NCI-H1048 (cell line): ENCODE measurements at regions not wholly inside any gene's neighbourhood (a gene's known extent, or its start where the extent isn't known, plus 50 kb on each side); places are given as distances from the start of the nearest gene placed in this dataset.
A peak's percentile ranks its signal among the peaks of the same experiment; 100 is the strongest.

Experiments used
- DNase-seq: peaks from one replicate; lab custom pipeline; 2025; lab: John Stamatoyannopoulos, UW

DNA sequence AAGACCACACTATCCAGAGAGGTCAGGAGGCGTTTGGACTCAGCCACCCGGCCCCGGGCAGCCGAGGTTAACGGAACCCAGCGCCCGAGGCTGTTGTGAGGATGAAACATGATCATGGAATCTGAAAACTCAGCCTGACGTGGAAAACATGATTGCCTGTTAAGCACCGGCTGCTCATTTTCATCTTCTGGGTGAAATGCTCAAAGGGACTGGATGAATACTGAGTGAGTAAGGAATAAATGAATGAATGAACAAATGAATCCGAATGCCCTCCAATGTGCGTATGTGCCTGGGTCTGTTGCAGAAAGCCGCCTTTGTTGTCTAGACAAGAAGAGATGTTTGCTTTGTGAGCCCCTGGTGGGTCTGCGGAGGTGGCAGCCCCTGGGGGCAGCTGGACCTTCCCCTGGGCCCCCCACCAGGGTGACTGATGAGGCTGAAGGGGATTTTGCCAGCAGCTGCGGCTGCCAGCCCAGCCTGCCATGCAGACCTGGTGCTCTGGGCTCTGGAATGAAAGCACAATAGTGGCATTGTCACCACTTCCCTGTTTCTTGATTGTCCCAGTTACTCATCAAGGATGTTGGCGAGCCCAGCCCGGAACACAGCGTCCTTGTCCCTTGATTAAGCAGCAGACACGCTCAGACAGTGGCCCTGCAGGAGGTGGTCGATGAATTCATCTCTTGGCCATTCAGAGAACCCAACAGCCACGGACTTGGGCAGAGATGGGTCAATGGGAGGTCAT lies 211.1 kb downstream of the ANKRD60 start:
- peak; percentile 41 for DNase-seq

DNA sequence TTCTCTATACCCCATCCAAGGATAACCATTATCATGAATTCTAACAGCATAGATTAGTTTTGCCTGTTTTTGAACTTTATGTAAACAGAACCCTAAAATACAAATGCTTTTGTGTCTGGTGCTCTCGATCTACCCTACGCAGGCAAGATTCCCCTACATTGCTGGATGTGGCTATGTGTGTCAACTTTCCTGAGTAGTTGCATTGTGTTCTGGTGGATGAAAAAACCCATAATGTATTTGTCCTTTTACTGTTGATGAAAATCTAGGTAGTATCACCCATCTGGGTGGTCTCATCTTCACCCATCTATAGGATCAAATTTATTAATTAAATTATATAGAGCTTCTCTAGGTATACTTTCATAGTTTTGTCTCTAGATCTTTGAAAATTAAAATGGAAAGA lies 211.7 kb downstream of the ANKRD60 start:
- no peak for DNase-seq

DNA sequence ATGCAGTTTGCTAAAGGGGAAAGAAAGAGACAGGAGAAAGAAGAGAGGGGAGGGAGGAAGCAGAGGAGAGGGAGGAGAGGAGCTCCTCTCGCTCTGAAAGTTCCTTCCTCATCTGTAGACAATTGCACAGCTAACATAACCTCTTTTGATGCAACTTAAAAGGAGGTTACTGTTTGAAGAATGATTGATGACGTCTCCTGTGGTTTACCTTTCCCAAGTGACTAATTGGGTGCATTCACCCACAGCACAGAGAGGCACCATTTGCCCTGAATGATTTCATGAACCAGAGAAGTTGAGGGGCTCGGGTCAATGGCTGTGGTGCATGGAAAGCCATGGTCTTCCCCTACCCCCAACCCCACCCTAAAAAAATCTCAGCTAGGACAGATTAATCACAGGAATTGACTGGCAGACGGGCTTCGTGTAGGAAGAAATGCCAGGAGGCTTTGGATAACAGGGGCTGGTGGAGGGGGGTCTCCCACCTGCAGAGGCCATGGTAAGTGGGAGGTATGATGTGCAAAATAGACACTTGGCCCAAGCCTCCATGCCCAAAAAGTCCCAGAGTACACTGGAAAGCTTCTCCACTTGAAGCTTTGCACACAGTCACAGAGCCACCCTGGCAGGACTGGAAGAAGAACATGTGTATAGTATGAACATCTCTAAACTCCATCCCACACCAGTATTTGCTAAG lies 213.7 kb downstream of the ANKRD60 start:
- DNase-seq: no peak

DNA sequence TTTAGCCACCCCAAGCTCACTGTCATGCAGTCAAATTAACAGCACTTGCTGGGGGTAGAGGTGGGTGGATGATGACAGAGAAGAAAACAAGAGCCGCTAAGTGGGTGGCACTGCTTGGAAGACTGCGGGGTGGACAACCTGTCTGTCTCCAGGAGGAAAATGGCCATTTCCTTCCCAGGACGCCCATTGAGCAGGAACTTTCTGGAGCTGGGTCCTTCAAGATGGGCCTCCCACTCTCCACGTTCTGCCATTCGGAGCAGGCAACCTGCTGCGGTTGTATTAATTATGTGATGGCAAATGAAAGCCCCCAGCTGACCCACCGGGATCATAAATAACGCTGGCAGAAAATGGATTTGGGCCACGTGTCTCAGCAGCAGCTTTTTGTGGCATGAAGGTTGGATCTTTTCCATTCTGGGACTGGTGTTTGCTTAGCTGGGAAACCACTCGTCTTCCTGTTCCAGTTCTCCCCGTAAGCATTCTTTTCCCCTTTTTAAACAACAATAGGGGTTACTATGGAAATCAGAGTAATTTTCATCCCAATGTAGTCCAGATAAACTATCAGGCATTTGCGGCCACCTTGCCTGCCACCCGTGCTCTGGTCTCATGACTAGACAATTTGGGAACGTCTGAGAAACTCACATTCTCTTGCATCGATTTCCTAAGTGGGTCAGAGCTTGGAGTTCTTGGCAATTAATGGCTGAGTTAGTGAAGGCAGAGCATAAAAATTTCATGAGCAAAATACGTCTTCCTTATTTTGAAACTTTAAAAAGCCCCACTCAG lies 215.5 kb downstream of the ANKRD60 start:
- no peak for DNase-seq

DNA sequence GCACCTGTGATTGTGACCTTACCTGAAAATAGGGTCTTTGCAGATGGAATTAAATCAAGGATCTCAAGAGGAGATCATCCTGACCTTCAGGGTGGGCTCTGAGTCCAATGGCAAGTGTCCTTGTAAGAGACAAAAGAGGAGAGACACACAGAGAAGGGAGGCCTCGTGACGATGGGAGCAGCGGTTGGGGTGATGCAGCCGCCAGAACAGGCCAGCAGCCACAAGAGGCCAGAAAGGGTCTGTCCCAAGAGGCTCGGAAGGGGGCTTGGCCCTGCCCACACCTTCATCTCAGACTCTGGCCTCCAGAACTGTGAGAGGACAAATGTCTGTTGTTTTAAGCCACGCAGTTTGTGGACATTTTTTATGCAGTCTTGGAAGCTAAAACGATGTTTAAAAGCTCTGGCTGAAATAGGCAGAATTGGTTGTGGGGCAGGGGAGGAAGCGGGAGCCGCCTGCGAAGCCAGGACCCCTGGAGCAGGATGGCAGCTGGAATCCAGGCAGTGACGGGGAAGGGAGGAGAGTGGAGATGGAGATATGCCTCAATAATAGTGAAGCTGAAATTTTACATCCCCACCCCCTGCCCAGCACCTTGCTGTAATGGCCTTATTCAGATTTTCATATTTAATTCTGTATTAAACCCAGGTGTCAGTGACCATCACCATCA lies 216.4 kb downstream of the ANKRD60 start:
- no peak for DNase-seq

DNA sequence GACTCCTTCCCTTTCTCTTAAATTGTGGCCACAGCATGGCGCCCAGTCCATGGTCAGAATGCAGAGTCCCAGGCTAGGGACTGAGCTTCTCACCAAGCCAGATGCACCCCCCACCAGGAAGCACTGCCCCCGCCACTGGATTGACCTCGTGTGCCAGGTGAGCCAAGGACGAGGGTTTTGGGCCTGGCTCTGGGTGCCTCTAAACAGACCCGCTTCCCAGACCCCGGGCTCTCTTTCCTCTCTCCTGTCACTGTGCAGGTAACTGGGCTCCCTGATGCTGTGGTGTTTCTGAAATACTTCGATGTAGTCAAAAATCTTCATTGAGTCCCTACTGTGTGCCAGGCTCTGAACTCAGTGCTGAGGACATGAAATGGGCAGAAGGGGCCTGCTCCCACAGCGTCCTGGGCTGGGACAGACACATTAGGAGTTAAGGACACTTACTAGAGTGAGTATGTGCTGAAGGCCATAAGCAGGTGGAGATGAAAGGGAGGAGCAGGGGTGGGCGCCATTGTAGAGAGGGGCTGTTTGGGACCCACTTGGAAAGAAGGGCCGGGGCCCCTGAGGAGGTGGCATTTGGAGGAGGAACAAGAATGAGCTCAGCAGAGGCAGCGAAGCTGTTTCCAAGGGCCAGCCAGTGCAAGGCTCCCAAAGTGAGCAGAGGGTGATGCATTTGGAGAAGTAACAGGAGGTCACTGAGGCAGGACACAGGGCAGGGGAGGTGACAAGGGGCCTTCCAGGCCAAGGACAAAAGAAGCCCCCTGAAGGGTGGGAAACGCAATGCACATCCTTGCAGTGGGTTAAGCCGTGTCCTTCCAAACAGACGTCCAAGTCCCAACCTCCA lies 217.1 kb downstream of the ANKRD60 start:
- DNase-seq: no peak

DNA sequence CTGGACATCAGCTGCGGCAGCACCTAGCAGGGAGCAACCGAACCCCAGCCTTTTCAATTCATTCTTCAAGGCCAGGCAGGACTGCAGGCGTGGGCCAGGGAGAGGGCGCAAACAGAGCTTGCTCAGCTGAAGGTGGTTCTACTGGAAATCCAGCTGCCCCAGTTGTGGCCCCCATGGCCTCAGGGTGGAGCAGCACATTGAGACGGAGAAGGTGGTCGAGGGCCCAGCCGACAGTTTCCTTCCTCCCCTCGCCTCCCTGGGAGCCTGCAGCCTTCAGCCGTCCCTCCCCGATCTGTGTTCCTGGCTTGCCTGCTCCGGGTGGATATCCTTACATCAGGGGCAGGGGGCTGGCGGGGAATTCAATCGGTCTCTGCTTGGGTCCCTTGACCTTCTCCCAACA lies 217.8 kb downstream of the ANKRD60 start:
- DNase-seq: no peak

DNA sequence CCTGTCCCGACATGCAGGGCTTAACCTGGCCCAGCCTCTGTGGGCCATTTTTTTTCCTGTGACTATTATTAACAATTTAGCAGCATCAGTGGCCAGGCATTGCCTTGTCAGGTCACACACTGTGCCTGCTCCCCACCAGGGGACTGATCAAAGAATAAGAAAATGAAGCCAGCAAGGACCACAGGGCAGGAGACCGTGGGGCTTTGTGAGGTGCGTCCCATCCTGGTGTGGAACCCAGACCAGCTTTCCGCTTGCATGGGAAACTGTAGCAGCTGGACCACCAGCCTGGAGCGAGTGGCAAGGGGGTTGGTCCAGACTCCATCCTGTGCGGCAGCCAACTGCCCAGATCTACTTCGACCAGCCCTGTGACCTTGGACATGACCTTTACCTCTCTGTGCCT lies 218.3 kb downstream of the ANKRD60 start:
- DNase-seq: no peak

DNA sequence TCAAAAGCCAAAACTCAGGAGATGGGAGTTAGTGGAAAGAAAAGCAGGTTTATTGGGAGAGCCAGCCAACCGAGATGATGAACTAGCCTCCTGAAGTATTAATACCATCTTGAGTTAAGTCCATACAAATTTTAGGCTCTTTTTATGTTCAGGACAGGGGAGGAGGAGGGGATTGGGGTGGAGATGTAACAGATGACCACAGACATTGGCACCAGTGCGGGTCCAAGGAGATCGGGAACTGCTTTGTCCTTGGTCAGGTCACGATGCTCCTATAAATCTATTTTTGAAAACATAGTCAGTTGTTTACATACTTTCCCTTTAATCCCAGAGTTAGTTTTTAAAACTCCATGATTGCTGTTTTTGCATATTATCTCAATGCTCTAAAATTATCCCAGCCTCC lies 219.6 kb downstream of the ANKRD60 start:
- no peak for DNase-seq

DNA sequence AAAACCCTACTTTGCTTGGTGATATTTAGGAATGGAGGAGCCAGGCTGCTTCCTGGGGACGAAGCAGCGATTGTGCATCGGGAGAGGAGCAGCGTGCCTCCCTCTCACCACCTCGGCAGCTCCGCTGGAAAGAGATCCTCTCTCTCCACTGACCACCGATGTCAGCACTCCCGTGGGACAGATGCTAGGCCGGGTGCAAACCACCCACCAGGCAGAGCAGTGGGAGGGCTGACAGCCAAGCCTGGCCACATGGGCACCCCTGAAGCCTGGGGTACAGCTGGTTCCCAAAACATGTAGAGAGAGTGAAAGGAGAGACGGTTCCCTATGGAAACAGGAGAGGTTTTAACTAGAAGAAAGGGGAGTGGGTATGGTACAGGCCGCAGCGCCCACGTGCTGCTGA lies 220.0 kb downstream of the ANKRD60 start:
- no peak for DNase-seq

DNA sequence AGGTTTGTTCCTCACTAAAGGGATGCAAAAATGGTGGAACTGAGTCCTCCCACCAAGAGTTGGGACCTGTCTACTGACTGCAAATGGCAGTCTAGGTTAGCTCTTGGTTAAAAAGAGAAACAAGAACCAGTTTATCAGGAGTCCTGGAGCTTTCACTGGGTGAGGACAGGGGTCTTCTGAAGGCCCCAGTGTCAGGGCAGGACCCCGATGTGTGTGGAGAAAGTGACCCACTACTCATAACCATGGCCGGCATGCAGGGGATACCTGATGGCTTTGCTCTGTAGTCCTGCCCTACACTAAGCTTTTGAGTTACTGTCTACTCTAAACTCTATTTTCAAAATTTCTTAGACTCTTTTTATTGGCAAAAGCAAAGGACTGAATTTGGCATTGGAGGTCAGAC lies 220.5 kb downstream of the ANKRD60 start:
- no peak for DNase-seq

DNA sequence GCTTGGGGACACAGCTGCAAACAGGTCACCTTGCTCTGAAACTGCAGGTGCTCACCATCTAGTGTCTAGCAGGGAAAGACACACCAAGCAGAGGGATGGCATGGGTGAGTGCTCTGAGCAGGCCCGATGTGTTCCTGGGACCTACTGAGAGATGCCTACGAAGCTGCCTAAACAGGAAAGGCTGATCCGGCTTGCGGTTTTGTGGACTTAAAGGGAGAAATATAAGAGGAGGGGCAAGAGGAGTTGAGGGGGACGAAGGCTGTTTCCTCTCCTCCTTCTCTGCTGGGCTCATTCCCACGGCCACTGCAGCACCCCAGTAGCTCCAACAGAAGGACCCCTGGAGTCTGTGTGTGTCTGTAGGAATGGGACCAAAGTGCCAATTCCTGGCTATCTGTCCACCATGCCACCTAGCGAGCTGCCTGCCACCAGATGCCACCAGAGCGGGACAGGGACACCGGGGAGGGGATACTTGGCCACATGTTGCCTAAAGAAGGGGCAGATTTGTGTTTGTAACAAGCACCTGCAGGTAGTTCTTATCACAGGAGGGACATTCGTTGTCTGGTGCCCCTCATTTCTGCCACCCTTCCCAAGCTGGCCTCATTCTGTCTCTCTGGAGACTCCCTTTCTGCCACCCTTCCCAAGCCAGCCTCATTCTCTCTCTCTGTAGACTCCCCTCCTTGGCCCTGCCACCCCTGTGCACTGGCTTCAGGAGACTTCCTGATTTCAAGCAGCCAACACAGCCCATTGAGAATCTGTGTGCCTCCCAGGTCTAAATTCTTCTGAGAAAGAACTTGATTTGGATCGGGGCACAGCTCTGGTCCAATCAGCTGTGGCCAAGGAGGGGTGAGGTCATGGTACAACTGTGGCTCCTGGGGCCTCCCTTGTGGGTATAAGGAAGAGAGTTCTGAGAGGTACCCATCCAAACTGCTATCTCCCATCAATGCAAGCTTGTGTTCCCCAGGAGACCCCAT lies 221.8 kb downstream of the ANKRD60 start:
- no peak for DNase-seq

DNA sequence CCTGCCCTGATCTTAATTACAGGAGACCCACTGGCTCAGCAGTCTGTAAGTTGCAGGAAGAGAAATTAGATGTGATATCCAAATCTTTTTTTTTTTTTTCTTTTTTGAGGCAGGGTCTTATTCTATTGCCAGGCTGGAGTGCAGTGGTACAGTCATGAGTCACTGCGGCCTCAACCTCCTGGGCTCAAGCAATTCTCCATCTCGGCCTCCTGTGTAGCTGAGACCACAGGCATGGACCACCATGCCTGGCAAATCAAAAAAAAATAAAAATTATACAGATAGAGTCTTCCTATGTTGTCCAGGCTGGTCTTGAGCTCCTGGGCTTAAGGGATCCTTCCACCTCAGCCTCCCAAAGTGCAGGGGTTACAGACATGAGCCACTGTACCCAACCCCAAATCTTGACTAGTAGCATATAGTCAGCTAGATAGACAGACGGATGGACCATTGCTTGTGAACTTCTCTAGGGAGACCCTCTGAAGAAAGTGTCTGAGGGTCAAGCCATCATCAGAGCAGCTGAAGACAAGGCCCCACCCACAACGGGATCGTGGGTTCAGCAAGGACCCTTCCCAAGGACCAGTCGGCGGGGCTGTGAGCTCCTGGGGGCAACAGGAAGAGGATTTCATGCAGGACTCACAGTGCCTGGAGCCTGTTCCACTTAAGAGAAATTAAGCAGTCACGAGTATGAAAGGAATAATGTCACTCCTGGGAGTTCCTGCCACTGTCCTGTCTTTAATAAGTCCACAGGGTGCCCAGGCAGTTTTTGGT lies 222.7 kb downstream of the ANKRD60 start:
- no peak for DNase-seq

DNA sequence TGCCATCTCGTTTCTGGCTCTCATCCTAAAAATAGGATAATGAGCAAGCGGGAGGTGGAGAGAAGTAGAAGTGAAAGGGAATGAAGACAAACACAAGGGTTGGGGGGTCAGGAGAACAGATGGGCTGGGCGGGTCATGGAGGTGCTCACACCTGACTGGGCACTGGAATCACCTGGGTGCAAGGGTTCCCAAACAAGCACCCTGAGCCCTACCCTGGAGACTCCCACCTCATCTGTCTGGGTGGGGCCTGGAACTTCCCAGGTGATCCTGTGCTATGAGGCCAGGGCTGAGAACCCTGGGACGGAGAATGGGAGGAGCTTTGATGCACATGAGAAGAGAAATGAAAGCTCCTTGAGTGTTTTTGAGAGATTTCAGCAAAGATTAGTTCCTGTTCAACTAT lies 223.6 kb downstream of the ANKRD60 start:
- no peak for DNase-seq

DNA sequence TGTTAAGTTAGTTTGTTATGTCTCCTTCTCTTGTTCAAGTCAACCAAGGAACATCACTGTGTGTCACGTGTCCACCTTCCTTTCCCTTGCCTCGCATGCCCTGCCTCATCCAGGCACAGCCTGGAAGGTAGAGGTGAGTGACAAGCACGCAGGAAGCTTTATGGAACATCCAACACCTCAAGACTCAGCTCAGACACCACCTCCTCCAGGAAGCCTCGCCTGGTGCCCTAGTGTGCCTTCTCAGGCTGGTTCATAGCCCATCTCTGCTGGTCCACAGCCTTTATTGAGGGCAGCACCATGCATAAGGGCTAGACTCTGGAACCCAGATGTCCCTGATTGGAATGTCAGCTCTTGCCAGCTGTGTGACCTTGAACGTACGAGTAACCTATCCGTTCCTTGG lies 224.3 kb downstream of the ANKRD60 start:
- DNase-seq: no peak

DNA sequence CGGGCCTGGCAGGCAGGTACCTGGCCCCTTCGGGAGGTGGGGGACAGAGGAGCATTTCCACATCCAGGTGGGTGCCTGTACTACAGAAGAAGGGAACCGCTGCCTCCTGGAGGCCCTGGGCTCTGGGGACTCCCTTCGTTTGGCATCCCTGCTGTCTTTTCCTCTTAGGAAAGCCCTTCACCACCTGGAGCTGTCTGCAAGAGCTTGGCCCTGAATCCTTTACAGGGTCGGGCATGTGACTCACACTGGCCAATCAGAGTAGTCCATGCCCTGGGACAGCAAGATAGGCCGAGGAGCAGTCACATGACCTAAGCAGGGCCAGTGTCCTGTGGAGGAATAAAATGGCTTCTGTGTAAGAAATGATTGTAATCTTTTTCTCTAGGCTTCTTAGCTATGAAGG lies 224.9 kb downstream of the ANKRD60 start:
- DNase-seq: no peak

DNA sequence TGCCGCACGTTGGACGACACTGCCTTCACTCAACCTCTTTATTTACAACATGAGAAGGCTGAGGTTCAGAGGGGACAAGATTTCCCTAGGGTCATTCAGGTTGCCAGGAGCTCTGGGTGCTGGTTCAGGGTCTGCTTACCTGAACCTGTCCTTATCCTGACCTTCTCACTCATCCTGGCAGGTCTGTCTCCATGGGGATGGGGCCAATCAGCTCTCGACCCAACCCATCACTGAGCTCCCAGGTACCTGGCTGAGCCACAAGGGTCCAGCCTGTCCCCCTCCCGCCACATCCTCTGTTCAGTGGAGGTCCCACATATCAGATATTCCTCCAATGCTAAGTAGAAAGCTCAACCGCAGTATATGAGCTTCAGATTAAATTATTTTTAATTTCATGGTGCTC lies 225.6 kb downstream of the ANKRD60 start:
- DNase-seq: no peak

DNA sequence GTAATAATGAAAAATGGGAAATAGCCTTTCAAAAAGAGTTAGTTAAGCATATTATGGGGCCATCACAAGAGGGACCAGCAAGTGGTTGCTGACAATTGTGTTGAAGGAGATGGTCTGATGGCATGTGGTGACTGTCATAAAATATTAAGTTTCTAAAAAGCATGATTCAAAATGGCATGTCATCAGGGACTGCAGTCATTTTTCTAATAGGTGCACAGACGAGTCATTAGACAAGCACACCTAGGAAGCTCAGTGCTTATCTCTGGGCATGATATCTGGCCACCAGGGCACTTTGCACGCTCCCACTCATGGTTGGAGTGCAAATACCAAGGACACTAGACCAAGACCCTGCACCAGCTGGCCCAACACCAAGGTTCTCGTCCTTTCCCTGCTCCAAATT lies 226.5 kb downstream of the ANKRD60 start:
- DNase-seq: no peak

DNA sequence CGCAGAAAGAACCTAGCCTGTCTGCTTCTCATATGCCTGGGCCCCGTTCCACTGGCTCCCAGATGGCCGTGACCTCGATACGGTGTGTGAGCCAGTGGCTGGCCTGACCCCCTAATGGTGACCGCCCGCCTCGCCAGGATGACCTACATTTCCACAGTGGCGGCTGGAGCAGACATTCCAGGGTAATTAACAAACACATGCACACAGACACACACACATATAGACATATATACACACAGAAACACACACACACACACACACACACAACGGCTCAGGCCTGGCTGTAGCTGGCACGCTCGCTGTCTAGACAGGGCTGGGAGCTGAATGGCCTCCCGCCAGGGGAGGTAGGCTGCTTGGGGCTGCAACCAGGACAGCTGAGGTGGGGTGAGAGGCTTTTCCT lies 227.1 kb downstream of the ANKRD60 start:
- DNase-seq: no peak

DNA sequence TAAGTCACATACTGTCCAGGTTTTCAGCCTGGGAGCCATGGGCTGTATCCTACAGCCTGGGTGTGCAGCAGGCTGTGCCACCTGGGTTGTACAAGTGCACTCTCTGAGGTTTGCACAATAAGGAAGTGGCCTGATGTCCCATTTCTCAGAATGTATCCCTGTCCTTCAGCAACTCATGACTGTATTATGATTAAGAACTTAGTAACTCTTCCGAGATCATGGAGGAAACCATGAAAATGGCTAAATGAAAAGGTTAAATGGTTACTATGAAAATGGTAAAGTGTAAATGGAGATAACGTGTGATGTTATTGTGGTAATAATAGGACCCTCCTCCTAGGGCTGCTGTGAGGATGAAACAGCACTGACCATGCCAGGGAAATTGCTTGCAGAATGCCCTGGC lies 227.6 kb downstream of the ANKRD60 start:
- no peak for DNase-seq
